ENCODE measurements at regions not wholly inside any gene's neighbourhood (a gene's known extent, or its start where the extent isn't known, plus 50 kb on each side); places are given as distances from the start of the nearest gene placed in this dataset.
"Not testable (repeated sequence)": the region's sequence is repeated elsewhere in the genome, so short reads cannot be mapped to it uniquely, and the experiment has no call there.

DNA sequence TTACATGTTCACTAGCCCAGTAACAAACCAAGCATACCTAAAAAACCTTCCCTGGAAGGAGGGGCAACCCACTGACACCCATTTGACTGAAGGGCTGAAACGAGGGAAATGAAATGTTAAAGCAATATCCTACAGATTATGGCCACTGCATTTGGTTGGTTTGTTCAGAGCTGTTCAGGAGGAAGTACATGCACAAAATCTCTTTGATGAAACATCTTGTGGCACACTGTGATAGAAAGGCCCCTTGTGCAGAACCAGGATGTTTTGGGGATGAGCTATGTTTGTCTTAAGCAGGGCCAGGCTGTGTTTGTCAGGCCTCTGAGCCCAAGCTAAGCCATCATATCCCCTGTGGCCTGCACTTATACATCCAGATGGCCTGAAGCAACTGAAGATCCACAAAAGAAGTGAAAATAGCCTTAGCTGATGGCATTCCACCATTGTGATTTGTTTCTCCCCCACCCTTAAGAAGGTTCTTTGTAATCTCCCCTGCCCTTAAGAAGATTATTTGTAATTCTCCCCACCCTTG, 467.3 kb upstream of the PIK3R1 start:
- no peak for TF ChIP-seq CTCF (IDR thresholded peaks at IDR 0.05; ENCODE audit: insufficient read depth, low read length, poor library complexity, severe bottlenecking)
- DNase-seq (ENCODE audit: low read depth) = no peak
- Histone ChIP-seq H3K4me3 (ENCODE audit: low read depth, low read length) (no peak overlapping the region), H3K36me3 (ENCODE audit: control insufficient read depth, insufficient read depth, low read length) (no peaks in the 10 kb centered on the region), H3K27me3 (ENCODE audit: control insufficient read depth, insufficient read depth, low read length) (no peaks in the 10 kb centered on the region)

GRCh38 chr5:67747096-67747495, 468.5 kb upstream of the PIK3R1 start:
- no peak for TF ChIP-seq CTCF (IDR thresholded peaks at IDR 0.05; ENCODE audit: insufficient read depth, low read length, poor library complexity, severe bottlenecking)
- Histone ChIP-seq H3K36me3 (ENCODE audit: control insufficient read depth, insufficient read depth, low read length) (no peaks in the 10 kb centered on the region), H3K4me3 (ENCODE audit: low read depth, low read length) (no peak overlapping the region), H3K27me3 (ENCODE audit: control insufficient read depth, insufficient read depth, low read length) (no peaks in the 10 kb centered on the region)
- DNase-seq (ENCODE audit: low read depth) = no peak

- not testable (repeated sequence) for H3K27me3 ChIP-seq (ENCODE audit: control insufficient read depth, insufficient read depth, low read length); H3K36me3 ChIP-seq (ENCODE audit: control insufficient read depth, insufficient read depth, low read length); DNase-seq (ENCODE audit: low read depth); H3K4me3 ChIP-seq (ENCODE audit: low read depth, low read length)
Measured at GRCh38 chr5:67746608-67747007, 468.9 kb upstream of the PIK3R1 start.

GRCh38 chr5:67746103-67746502, 469.5 kb upstream of the PIK3R1 start:
- no peak for DNase-seq (ENCODE audit: low read depth)
- Histone ChIP-seq H3K36me3 (ENCODE audit: control insufficient read depth, insufficient read depth, low read length) (no peaks in the 10 kb centered on the region), H3K4me3 (ENCODE audit: low read depth, low read length) (no peak overlapping the region), H3K27me3 (ENCODE audit: control insufficient read depth, insufficient read depth, low read length) (no peaks in the 10 kb centered on the region)
- no peak for TF ChIP-seq CTCF (IDR thresholded peaks at IDR 0.05; ENCODE audit: insufficient read depth, low read length, poor library complexity, severe bottlenecking)

- no peak for TF ChIP-seq CTCF (IDR thresholded peaks at IDR 0.05; ENCODE audit: insufficient read depth, low read length, poor library complexity, severe bottlenecking)
- Histone ChIP-seq H3K27me3 (ENCODE audit: control insufficient read depth, insufficient read depth, low read length) (no peaks in the 10 kb centered on the region), H3K36me3 (ENCODE audit: control insufficient read depth, insufficient read depth, low read length) (no peaks in the 10 kb centered on the region), H3K4me3 (ENCODE audit: low read depth, low read length) (no peak overlapping the region)
- DNase-seq (ENCODE audit: low read depth) = no peak
Measured at GRCh38 chr5:67732921-67733320, 482.6 kb upstream of the PIK3R1 start.

- no peaks in the 10 kb centered on the region for H3K27me3 ChIP-seq (ENCODE audit: control insufficient read depth, insufficient read depth, low read length)
- H3K36me3 ChIP-seq (ENCODE audit: control insufficient read depth, insufficient read depth, low read length) = no peaks in the 10 kb centered on the region
- H3K4me3 ChIP-seq (ENCODE audit: low read depth, low read length) = no peak overlapping the region
- no peak for TF ChIP-seq CTCF (IDR thresholded peaks at IDR 0.05; ENCODE audit: insufficient read depth, low read length, poor library complexity, severe bottlenecking)
- DNase-seq (ENCODE audit: low read depth) = no peak
Measured at GRCh38 chr5:67732471-67732870, 483.1 kb upstream of the PIK3R1 start.

Data from kidney epithelial cell (primary cell).